ENCODE measurements at regions not wholly inside any gene's neighbourhood (a gene's known extent, or its start where the extent isn't known, plus 50 kb on each side); places are given as distances from the start of the nearest gene placed in this dataset.

DNA sequence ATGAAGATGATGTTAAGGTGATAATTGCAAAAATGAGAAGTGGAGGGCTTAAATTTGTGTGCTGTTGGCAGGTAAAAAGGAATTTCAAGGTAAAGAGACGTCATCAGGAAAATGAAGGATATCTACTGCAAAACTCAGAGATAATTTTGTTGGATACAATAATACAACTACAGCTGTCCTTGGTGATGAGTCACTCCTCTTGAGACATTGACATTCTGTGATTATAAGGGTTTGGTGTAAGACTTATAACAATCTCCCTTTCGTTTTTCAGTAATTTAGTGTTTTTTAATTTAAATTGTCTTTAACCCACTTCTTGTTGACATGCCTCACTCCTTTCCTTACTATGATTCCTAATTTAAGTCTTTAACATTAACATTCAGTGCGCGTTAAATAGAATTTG lies 1074.1 kb upstream of the SLIT2 start:
- TF ChIP-seq, protein P1, sequence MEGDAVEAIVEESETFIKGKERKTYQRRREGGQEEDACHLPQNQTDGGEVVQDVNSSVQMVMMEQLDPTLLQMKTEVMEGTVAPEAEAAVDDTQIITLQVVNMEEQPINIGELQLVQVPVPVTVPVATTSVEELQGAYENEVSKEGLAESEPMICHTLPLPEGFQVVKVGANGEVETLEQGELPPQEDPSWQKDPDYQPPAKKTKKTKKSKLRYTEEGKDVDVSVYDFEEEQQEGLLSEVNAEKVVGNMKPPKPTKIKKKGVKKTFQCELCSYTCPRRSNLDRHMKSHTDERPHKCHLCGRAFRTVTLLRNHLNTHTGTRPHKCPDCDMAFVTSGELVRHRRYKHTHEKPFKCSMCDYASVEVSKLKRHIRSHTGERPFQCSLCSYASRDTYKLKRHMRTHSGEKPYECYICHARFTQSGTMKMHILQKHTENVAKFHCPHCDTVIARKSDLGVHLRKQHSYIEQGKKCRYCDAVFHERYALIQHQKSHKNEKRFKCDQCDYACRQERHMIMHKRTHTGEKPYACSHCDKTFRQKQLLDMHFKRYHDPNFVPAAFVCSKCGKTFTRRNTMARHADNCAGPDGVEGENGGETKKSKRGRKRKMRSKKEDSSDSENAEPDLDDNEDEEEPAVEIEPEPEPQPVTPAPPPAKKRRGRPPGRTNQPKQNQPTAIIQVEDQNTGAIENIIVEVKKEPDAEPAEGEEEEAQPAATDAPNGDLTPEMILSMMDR (IDR thresholded peaks at IDR 0.05): no peak
- TF ChIP-seq EP300 (IDR thresholded peaks at IDR 0.05): no peak
